ENCODE measurements at regions not wholly inside any gene's neighbourhood (a gene's known extent, or its start where the extent isn't known, plus 50 kb on each side); places are given as distances from the start of the nearest gene placed in this dataset.

DNA sequence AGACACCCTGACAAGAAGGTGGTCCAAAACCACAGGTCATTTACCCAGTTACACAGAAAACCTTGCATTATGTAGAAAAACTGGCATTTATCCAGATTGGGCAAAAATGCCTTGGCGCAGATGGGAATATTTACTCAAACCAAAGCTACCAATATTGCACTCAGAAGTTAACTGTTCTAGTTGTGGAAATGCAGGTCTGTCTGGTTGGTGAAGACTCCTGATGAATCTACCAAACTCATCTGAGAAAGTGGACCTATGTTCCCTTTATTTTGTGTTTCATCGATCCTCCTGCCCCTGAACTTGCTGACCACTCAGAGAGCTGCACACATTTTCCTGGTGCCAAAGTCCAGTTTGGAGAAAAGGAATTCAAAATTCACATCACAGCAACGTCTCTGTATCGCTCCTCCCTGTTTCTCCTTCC is 85.2 kb upstream of the ALDH1A1 start:
- TF ChIP-seq EZH2 (IDR thresholded peaks at IDR 0.05; ENCODE audit: borderline replicate concordance, low read depth, low read length, severe bottlenecking): no peak
- TF ChIP-seq, protein P1, sequence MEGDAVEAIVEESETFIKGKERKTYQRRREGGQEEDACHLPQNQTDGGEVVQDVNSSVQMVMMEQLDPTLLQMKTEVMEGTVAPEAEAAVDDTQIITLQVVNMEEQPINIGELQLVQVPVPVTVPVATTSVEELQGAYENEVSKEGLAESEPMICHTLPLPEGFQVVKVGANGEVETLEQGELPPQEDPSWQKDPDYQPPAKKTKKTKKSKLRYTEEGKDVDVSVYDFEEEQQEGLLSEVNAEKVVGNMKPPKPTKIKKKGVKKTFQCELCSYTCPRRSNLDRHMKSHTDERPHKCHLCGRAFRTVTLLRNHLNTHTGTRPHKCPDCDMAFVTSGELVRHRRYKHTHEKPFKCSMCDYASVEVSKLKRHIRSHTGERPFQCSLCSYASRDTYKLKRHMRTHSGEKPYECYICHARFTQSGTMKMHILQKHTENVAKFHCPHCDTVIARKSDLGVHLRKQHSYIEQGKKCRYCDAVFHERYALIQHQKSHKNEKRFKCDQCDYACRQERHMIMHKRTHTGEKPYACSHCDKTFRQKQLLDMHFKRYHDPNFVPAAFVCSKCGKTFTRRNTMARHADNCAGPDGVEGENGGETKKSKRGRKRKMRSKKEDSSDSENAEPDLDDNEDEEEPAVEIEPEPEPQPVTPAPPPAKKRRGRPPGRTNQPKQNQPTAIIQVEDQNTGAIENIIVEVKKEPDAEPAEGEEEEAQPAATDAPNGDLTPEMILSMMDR (IDR thresholded peaks at IDR 0.05; ENCODE audit: borderline replicate concordance, extremely low read depth, low read length, poor library complexity, severe bottlenecking): no peak

Data from DND-41 (cell line).